Fibroblast of lung (primary cell): ENCODE measurements at regions not wholly inside any gene's neighbourhood (a gene's known extent, or its start where the extent isn't known, plus 50 kb on each side); places are given as distances from the start of the nearest gene placed in this dataset.

ENCODE experiments used
- DNase-seq, 2 donors: peaks; one replicate each; pipeline versions ENCODE4 v3.0.0 to v3.0.0-alpha.2; 2010; ENCODE audit warnings: low read depth in 2 of 2
- H2AFZ ChIP-seq: 2 replicates; pipeline ENCODE4 v1.5.1; 2012; ENCODE audit warnings: low read length, control low read depth, inconsistent platforms
- H3K27ac ChIP-seq: 2 replicates; pipeline ENCODE4 v1.5.1; 2011; ENCODE audit warnings: low read length, control low read depth; ENCODE audit not compliant: insufficient read depth
- H3K27me3 ChIP-seq: 2 replicates; pipeline ENCODE4 v1.5.1; 2011; ENCODE audit warnings: mild to moderate bottlenecking, low read length; ENCODE audit not compliant: control insufficient read depth, insufficient read depth
- H3K36me3 ChIP-seq: 2 replicates; pipeline ENCODE4 v1.5.1; 2011; ENCODE audit warnings: low read length; ENCODE audit not compliant: control insufficient read depth, insufficient read depth
- H3K4me1 ChIP-seq: 2 replicates; pipeline ENCODE4 v1.5.1; 2011; ENCODE audit warnings: low read length; ENCODE audit not compliant: control insufficient read depth, insufficient read depth; ENCODE audit errors: extremely low read depth
- H3K4me2 ChIP-seq: 2 replicates; pipeline ENCODE4 v1.5.1; 2011; ENCODE audit warnings: low read length, control low read depth; ENCODE audit not compliant: insufficient read depth; ENCODE audit errors: extremely low read depth
- H3K4me3 ChIP-seq, 4 experiments: fragments of 200-600 bp in 1 of 4; sonication (generic) in 1 of 4; replicated peaks in 1 of 4; 2 replicates each; pipeline ENCODE4 v1.5.1; 2011 to 2016; ENCODE audit warnings: low read length in 4 of 4, low read depth in 3 of 4, mild to moderate bottlenecking in 3 of 4, control low read depth in 2 of 4, inconsistent platforms in 1 of 4, mixed read lengths in 1 of 4; ENCODE audit not compliant: insufficient read depth in 1 of 4; ENCODE audit errors: control extremely low read depth in 1 of 4
- H3K79me2 ChIP-seq: 2 replicates; pipeline ENCODE4 v1.5.1; 2012; ENCODE audit warnings: mild to moderate bottlenecking, low read length, inconsistent platforms; ENCODE audit not compliant: control insufficient read depth, insufficient read depth
- H3K9ac ChIP-seq: 2 replicates; pipeline ENCODE4 v1.5.1; 2011; ENCODE audit warnings: mild to moderate bottlenecking, low read length, control low read depth; ENCODE audit not compliant: insufficient read depth
- H3K9me3 ChIP-seq: 2 replicates; pipeline ENCODE4 v1.5.1; 2012; ENCODE audit warnings: low read depth, low read length; ENCODE audit not compliant: control insufficient read depth, insufficient read depth
- H4K20me1 ChIP-seq: 2 replicates; pipeline ENCODE4 v1.5.1; 2011; ENCODE audit warnings: low read length; ENCODE audit not compliant: control insufficient read depth, insufficient read depth; ENCODE audit errors: extremely low read depth
- EZH2 ChIP-seq: IDR thresholded peaks from 2 replicates; pipeline ENCODE4 v1.5.1; 2012; ENCODE audit warnings: low read length, control low read depth, mild to moderate bottlenecking; ENCODE audit errors: missing control alignments
- TF ChIP-seq, protein P1 (sequence below), 2 donors: IDR thresholded peaks in 1 of 2; conservative IDR thresholded peaks in 1 of 2; 1 replicate in 1 of 2; 2 replicates in 1 of 2; pipeline ENCODE4 v1.5.1; 2011 to 2012; ENCODE audit warnings: low read length in 2 of 2, control low read depth in 1 of 2, inconsistent platforms in 1 of 2, low read depth in 1 of 2, mild to moderate bottlenecking in 1 of 2

DNA sequence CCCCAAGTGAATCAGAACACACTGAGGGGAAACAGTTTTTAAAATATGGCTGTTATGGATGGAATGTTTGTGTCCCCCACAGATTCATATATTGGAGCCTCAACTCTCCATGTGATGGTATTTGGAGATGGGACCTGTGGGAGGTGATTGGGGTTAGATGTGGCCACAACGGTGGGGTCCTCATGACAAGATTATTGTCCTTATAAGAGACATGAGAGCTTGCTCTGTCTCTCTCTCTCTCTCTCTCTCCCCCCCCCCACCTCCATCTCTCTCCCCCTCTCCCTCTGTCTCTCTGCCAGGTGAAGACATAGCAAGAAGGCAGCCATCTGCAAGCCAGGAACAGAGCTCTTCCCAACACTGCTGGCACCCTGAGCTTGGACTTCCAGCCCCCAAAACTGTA, 315.8 kb upstream of the MGMT start:
- Histone ChIP-seq H3K4me2 (no peak overlapping the region), H3K36me3 (no peaks in the 10 kb centered on the region), H2AFZ (no peak overlapping the region), H3K9me3 (no peaks in the 10 kb centered on the region), H3K9ac (no peak overlapping the region), H4K20me1 (no peaks in the 10 kb centered on the region), H3K27ac (no peak overlapping the region), H3K27me3 (no peaks in the 10 kb centered on the region), H3K79me2 (no peaks in the 10 kb centered on the region), H3K4me3 (no peak overlapping the region), H3K4me1 (no peaks in the 10 kb centered on the region)
- no peak for DNase-seq
- TF ChIP-seq, protein P1, sequence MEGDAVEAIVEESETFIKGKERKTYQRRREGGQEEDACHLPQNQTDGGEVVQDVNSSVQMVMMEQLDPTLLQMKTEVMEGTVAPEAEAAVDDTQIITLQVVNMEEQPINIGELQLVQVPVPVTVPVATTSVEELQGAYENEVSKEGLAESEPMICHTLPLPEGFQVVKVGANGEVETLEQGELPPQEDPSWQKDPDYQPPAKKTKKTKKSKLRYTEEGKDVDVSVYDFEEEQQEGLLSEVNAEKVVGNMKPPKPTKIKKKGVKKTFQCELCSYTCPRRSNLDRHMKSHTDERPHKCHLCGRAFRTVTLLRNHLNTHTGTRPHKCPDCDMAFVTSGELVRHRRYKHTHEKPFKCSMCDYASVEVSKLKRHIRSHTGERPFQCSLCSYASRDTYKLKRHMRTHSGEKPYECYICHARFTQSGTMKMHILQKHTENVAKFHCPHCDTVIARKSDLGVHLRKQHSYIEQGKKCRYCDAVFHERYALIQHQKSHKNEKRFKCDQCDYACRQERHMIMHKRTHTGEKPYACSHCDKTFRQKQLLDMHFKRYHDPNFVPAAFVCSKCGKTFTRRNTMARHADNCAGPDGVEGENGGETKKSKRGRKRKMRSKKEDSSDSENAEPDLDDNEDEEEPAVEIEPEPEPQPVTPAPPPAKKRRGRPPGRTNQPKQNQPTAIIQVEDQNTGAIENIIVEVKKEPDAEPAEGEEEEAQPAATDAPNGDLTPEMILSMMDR (conservative IDR thresholded peaks at IDR 0.05 in 1 of 2, IDR thresholded peaks at IDR 0.05 in 1 of 2; ENCODE audit: low read depth in 1 of 2, low read length in 2 of 2), result no peak
- TF ChIP-seq EZH2, result no peak

DNA sequence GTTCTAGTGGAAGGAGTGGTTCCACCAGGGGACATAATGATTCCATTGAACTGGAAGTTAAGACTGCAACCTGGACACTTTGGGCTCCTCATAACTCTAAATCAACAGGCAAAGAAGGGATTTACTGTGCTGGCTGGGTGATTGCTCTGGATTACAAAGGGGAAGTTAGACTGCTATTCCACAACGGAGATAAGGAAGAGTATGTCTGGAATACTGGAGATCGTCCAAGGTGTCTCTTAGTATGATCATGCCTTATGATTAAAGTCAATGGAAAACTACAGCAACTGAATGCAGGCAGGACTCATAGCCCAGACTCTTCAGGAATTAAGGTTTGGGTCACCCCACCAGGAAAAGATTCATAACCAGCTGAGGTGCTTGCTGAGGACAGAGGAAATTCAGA, 310.6 kb upstream of the MGMT start:
- H3K36me3 ChIP-seq, result no peaks in the 10 kb centered on the region
- no peak overlapping the region for H3K9ac ChIP-seq
- no peaks in the 10 kb centered on the region for H3K79me2 ChIP-seq
- H3K4me1 ChIP-seq, result no peaks in the 10 kb centered on the region
- no peaks in the 10 kb centered on the region for H3K27me3 ChIP-seq
- no peak overlapping the region for H3K4me2 ChIP-seq
- H2AFZ ChIP-seq, result no peak overlapping the region
- no peak overlapping the region for H3K4me3 ChIP-seq
- no peaks in the 10 kb centered on the region for H4K20me1 ChIP-seq
- no peak for TF ChIP-seq EZH2
- TF ChIP-seq, protein P1 (conservative IDR thresholded peaks at IDR 0.05 in 1 of 2, IDR thresholded peaks at IDR 0.05 in 1 of 2; ENCODE audit: low read depth in 1 of 2, low read length in 2 of 2), result no peak
- no peak for DNase-seq
- no peaks in the 10 kb centered on the region for H3K9me3 ChIP-seq
- no peak overlapping the region for H3K27ac ChIP-seq

DNA sequence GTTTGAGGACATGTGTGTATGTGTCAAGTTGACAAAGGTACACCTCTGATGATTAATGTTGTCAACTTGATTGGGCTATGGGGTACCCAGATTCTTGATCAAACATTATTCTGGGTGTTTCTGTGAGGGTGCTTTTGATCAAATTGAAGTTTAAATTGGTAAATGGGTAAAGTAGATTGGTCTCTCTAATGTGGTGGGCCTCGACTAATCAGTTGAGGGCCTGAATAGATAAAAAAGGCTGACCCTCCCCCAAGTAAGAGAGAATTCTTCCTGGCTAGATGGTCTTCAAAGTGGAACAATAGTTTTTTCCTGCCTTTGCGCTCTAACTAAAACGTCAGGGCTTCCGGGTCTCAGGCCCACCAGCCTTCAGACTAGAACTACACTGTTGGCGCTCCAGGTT, 309.9 kb upstream of the MGMT start:
- Histone ChIP-seq H3K9ac (no peak overlapping the region), H3K79me2 (no peaks in the 10 kb centered on the region), H3K27ac (no peak overlapping the region), H3K36me3 (no peaks in the 10 kb centered on the region), H4K20me1 (no peaks in the 10 kb centered on the region), H3K27me3 (no peaks in the 10 kb centered on the region), H3K9me3 (no peaks in the 10 kb centered on the region), H3K4me2 (no peak overlapping the region), H2AFZ (no peak overlapping the region), H3K4me3 (no peak overlapping the region), H3K4me1 (no peaks in the 10 kb centered on the region)
- DNase-seq, result no peak
- no peak for TF ChIP-seq EZH2
- TF ChIP-seq, protein P1 (conservative IDR thresholded peaks at IDR 0.05 in 1 of 2, IDR thresholded peaks at IDR 0.05 in 1 of 2; ENCODE audit: low read depth in 1 of 2, low read length in 2 of 2), result no peak
